ENCODE measurements at regions not wholly inside any gene's neighbourhood (a gene's known extent, or its start where the extent isn't known, plus 50 kb on each side); places are given as distances from the start of the nearest gene placed in this dataset.
"Not testable (repeated sequence)": the region's sequence is repeated elsewhere in the genome, so short reads cannot be mapped to it uniquely, and the experiment has no call there.

DNA sequence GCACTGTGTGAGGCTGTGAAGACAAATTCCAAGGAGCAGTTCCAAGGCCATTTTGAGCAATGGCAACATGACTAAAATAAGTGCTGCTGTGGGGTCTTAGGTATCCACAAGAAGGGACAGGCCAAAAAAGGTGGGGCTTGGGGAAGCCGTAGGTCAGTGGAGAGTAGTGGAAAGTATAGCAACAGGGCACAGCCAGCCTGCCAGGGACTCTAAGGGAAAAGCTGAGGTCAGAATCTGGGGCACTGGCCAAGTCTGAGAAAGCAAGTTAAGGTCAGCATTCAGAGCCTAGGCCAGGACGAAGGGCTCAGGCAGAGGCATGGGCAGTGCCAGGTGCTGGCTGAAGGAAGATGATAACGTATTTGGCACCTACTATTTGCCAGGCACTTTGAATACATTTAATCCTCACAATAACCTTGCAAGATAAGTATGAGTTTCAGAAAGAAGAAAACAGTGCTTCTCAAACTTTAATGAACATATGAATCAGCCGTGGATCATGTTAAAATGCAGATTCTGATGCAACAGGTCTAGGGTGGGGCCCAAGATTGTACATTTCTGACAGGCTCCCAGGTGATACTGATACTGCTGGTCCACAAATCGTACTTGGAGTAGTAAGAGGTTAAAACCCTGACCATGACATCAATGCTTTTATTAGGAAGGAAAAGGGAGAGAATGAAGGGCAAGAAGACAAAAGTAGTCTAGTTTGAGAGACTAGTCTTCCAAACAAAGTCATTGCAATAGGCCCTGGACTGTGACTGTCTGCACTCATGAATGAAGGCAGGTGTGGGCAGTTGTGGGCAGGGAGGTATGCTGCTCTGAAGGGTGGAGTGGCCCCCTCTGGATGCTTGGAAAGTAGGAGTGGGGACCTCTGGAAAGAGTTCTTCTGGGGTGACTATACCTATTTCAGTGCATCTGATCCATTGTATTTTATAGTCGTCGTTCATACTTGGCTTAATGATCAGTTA, 106.3 kb upstream of the ANKRD28 start:
- no peak for DNase-seq

DNA sequence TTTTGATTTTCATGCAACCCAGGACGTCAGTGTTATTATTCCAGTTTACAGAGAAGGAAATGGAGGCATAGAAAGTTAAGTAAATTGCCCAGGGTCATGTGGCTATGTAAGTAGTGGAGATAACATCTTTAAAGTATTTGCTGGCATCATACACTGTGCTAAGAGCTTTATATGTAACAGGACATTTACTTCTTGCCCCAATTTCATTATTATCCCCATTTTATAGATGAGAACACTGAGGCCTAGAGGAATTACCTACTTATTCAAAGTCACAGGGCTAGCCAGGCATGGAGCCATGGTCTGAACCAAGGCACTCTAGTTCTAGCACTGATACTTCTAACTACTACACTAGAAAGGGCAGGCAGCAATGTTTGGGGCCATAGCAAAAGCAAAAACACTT, 107.3 kb upstream of the ANKRD28 start:
- DNase-seq, result no peak

DNA sequence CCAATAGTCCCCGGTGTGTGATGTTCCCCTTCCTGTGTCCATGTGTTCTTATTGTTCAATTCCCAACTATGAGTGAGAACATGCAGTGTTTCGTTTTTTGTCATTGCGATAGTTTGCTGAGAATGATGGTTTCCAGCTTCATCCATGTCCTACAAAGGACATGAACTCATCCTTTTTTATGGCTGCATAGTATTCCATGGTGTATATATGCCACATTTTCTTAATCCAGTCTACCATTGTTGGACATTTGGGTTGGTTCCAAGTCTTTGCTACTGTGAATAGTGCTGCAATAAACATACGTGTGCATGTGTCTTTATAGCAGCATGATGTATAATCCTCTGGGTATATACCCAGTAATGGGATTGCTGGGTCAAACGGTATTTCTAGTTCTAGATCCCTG, 109.6 kb upstream of the ANKRD28 start:
- DNase-seq, result not testable (repeated sequence)

DNA sequence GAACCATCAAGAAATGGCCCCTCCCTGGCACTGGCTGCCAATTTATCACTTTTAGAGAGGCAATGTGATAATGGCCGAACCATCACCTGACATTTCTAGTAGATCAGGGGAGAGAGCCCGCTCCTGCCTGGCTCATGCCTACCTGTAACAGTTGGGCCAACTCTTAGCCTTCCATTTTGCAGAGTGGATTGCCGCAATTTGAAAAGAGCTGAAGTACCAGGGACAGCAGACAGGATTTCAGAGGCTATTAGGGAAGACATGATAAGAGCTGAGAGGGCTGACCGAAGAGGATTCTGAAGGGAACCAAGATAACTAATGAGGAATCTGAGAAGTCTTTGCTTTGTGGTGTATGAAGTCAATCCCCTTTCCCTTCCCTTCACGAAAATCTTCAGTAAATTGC, 121.2 kb upstream of the ANKRD28 start:
- DNase-seq, result no peak

DNA sequence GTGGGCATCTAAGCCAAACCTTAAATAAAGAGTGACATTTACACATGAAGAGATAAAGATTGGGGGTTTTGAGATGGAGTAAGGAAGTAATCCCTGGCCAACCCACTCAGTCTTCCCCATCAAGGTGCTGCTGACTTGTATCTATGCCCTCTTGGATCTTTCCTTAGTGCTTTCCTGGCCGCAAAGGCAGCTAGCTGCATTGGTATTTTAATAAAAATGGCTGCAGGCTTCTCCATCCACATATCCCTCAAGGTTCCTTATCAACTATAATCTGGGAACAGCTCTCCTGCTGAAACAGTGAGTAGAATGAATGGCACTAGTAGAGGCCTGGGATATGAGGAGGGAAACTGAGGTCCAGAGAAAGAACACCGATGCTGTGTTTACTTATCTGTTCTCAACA, 122.2 kb upstream of the ANKRD28 start:
- DNase-seq, result no peak

DNA sequence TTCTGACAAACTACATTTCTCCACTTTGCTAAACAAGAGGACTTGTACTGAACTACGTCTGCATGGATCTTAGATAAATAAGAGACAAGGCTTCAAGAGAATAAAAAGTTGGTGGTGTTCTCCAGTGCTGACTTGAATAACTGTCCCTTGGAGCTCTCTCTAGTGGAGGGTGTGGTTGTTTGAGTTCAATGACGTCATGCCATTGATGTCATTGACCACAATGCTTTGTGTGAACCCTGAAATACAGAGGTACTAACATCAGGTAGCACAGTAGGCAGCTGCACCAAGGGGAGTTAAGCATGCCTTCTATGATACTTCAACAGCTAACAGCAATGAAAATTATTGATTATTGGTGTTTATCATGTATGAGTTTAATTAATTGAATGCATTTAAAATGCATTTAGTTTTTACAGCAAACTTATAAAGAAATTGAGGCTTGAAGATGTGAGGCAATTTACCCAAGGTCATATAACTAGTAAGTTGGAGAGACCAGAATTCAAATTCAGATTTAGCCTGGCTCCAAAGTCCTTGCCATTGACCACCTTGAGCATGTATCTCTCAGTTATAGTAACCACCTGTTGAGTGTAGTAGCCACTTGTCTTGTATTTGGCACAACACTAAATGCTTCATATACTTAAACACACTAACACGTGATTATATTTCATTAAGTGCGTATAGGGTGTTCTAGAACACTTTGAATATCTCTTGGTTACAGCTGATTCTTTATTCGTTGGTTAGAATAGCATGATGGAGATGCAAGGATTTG, 126.0 kb upstream of the ANKRD28 start:
- DNase-seq, result no peak

DNA sequence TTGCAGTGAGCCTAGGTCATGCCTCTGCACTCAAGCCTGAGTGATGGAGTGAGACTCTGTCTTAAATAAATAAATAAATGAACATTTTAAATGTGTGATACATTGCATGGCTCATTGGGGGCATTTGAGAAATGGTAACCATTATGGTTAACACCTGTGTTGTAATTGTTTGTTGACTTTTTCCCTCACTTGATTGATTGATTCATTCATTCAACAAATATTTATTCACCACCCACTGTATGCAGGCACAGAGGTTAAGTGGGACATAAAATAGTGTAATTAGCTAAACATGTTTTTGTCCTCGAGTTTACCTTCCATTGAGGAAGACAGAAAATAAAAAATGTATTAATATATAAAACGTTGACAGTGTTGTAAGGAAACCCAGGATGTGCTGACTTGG, 127.1 kb upstream of the ANKRD28 start:
- no peak for DNase-seq

DNA sequence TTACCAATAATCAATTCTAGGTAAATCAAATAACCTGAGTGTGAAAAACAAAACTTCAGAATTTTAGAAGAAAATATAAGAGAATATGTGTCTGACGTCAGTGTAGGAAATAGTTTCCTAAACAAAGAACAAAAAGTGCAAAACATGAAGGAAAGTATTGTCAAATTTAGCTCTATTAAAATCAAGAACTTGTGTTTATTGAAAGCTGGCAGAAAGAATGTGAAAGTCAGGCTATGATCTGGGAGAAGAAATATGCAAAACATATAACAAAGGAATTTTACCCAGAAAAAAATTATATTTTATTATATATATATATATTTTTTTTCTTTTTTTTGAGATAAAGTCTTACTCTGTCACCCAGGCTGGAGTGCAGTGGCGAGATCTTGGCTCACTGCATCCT, 129.1 kb upstream of the ANKRD28 start:
- no peak for DNase-seq

DNA sequence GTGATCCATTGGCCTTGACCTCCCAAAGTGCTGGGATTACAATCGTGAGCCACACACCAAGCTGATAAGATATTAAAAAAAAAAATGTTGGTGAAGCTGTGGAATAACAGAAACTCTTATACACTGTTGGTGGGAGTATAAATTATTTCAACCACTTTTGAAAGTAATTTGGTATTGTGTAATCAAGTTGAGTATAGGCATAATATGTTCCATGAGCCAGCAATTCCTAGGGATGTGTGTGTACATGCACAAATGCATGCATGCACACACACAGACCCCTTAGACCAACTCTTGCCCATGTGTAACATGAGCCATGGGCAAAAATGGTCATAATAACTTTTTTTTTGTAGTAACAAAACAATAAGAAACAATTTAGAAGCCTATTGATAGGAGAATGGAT, 130.2 kb upstream of the ANKRD28 start:
- DNase-seq, result no peak

DNA sequence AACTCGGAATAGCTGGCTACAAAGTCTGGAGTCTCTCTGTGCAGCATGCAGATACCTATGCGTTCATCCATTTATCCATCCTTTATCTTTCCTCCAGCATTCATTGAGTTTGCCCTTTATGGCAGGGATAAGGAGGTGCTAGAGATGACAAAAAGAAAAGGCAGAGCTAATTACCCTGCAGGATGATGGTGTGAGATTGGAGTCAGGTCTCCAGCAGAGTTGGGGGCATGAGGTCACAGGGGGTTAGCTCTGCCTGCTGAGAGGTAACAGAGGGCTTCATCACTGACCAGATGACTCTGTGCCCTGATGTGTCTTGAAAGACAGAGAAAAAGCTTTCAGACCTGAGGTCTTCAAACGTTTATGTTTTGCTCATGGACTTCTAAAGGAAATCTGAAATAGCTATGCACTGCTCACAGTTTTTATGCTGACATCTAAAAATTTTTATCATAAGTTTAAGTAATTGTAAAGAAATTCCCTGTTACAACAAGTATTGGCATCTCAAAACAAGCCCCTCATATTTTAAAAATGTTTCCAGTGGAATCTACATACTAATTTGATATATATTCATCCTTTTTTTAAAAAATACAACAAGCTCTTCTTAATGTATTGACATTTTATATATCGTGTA, 132.3 kb upstream of the ANKRD28 start:
- no peak for DNase-seq

DNA sequence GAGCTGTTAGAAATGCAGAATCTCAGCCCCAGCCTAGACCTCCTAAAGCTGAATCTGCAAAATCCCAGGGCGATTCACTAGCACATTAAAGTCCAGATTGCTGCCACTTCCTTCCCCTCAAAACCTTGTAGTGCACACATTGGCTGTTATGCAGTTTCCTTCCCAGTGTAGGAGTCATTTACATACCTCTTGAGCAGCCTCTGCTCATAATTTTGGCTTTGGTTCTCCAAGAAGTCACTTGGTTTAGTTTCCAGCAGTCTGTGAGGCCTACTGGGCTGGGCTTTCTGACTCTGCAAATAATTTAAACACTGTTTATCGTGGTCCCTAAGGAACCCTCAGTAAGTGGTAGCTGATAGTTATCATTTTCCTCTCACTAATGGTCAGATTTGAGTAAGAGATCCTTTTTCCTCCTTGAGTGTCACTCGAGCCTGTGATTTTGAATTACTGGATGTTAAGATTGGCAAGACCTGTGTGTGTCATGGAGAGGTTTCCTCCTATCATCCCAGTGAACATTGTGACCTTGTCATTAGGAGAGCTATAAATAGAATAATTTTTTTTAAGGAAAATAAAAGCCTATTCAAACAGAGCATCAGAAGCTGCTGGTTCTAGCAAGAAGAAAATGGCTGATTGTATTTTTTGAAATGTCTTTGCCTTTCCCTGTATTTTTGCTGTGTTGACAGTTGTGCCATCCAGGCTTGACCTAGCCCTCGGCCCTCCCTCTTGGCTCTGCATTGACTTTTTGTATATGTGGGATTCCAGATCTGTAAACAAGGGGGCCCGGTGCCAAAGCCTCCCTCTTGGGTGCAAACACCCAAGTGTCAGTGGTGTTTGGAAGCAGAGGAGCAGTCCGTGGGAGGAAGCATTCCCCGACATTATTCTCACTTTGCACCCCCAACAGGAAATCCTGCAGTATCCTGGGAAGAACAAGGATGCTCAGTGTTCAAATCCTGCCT, 134.8 kb upstream of the ANKRD28 start:
- DNase-seq, result no peak

DNA sequence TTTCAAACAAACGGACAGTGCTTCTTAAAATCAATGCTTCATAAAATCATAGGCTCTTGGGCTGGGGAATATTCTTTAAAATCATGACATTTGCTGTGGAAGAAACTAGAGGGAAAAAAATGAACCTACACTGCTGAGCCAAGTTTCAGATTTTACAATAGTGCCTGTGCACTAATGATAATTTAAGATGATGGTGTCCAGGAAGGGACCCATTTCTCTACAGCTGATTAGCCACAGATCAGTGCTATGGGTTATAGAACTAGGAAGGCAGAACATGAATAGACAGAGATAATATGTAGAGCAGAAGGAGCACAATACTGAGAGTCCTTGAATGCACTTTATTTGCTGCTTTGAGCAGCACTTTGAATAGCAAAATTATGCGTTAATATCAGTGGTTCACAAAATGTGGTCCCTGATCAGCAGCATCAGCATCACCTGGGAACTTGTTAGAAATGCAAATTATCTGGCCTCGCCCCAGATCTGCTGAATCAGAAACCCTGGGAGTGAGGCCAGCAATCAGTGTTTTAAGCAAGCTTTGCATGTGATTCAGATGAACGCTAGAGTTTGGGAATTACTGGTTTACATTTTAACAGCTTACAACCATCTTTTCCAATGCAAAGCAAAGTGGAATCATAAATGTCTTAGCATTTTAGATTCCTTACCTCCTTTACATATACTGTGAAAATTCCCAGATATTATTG, 135.8 kb upstream of the ANKRD28 start:
- no peak for DNase-seq

DNA sequence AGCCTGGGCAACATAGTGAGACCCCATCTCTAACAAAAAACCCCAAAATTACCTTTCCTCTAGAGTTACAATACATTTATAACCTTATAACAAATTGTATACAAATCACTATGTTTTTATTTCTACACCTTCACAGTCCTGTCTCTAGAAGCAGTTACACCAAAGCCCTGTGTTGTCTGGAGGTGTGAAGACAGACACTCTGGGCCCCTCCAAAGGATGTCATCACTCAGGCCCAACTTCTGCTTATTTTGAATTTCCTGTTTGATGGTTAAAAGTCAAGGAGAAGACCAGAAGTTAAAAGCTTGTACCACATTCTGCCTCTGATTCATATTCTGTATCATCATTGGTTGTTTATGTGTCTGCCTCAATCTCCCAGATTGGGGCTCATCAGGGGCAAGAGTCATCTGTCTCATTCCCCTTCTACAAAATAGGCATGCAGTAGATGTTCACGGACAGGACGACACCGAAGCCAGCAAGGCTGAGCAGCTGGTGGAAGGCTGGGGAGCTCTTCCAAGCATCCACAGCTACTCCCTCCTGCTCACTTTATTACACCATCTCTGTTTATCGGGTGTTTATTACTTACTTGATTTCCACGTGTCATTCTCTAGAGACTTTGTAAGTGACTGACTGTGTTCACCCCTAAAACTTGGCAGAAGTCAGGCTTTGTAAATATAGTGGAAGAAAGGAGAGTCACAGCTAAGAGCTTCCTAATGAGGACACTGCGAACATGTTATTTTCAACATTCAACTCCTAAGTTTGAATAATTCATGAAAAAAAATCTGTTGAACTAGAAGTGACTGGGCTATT, 136.8 kb upstream of the ANKRD28 start:
- no peak for DNase-seq

DNA sequence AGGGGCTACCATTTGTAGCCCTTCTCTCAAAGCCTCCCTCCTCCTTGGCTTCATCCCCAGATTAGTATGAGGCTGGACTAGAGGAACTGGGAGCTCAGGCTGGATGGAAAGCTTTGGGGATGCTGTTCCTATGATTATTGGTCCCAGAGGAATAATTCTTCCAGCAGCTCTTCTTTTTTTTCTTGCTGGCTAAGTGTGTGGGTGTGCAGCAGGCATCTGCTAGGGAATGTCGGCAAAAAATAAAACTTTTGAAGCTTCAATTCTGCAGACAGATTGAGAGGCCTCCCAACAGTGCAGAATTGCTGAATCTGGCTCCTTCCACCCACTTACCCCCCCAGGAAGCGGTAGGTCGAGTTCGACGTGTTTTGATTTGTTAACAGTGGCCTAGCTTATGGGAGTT, 138.5 kb upstream of the ANKRD28 start:
- no peak for DNase-seq

DNA sequence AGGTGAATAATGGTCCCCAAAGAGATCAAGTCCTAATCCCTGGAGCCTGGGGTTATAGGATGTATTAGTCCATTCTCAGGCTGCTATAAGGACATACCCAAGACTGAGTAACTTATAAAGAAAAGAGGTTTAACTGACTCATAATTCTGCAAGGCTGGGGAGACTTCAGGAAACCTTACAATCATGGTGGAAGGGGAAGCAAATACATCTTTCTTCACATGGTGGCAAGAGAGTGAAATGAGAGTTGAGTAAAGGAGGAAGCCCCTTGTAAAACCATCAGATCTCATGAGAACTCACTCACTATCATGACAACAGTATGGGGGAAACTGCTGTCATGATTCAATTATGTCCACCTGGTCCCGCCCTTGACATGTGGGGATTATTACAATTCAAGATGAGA, 142.9 kb upstream of the ANKRD28 start:
- no peak for DNase-seq

DNA sequence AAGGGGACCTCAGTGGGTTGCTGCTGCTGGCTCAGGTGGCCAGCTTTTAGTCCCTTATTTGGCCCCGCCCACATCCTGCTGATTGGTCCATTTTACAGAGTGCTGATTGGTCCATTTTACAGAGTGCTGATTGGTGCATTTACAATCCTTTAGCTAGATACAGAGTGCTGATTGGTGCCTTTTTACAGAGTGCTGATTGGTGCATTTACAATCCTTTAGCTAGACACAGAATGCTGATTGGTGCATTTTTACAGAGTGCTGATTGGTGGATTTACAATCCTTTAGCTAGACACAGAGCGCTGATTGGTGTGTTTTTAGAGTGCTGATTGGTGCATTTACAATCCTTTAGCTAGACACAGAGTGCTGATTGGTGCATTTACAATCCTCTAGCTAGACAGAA, 143.7 kb upstream of the ANKRD28 start:
- DNase-seq, result not testable (repeated sequence)

DNA sequence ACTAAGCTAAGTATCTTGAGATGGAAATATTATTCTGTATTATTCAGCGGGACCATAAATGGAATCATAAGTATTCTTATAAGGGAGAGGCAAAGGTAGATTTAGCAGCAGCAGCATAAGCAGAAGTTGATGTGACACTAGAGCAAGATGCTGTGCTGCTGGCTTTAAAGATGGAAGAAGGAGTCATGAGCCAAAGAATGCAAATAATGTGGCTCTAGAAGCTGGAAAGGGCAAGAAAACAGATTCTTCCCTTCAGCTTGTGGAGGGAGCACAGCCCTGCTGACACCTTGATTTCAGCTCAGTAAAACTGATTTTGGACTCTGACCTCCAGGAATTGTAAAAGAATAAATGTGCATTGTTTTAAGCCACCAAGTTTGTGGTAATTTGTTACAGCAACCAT, 144.2 kb upstream of the ANKRD28 start:
- no peak for DNase-seq

DNA sequence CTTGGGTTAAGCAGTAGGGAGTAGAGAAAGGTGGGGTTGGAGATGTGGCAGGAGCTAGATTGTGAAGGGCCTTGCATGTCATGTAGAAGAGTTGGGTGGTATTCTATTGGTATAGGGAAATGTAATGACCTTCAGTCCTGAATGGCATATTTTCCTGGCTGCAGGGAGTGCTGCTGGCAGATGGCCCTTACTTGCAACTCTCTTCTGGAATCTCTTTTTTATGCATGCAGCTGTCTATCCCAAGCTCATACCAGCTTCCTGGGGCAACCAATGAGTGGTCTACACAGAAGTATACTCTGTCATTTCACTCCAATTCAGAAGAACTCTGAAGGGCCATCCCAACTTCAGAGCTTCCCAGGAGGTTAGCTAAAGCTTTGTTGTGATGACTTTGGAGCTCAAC, 144.7 kb upstream of the ANKRD28 start:
- no peak for DNase-seq

DNA sequence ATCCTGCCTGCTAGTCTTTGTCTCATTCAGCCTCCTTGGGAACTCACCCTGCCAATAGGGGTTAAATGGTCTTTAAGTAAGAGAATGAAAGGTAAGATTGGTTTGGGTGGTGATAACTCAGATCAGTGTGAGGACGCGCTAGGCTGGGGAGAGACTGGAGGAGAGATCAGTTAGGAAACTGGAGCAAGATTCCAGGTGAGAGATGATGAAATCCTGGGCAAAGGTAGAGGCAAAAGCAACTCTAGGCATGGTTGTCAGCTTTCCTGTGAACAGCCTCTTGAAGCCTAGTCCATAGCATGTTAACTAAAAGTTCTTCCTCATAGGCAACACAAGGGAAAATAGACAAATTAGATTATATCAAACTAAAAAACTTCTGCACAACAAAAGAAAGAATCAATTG, 145.2 kb upstream of the ANKRD28 start:
- DNase-seq, result no peak

DNA sequence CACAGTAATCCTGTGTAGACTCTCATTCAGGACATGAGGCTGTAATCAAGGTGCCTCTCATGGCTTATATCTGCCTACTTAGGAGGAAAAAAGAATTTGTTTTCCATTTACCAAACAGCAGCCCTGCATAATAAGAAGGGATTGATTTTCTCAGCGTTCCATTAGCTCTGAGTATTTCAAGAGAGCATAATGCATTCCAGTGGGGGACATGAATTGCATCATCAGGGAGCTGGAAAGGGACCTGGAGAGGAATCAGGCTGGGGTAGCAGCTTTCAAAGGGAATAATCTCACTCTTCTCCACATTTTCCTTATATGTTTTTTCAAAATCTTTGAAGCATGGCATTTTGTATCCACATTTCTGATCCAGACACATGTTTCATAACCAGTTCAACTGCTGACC, 150.6 kb upstream of the ANKRD28 start:
- DNase-seq, result no peak

Data from CD4-positive, alpha-beta T cell treated with Interleukin-10 for 1 hour (primary cell).